Occipital lobe (tissue), 1 donor: ENCODE measurements at regions not wholly inside any gene's neighbourhood (a gene's known extent, or its start where the extent isn't known, plus 50 kb on each side); places are given as distances from the start of the nearest gene placed in this dataset.

ENCODE experiments used
- DNase-seq: peaks from one replicate; lab custom pipeline; 2025; lab: John Stamatoyannopoulos, UW

GRCh38 chr20:48278961-48279481 lies 493.7 kb upstream of the SULF2 start:
- no peak for DNase-seq

DNA sequence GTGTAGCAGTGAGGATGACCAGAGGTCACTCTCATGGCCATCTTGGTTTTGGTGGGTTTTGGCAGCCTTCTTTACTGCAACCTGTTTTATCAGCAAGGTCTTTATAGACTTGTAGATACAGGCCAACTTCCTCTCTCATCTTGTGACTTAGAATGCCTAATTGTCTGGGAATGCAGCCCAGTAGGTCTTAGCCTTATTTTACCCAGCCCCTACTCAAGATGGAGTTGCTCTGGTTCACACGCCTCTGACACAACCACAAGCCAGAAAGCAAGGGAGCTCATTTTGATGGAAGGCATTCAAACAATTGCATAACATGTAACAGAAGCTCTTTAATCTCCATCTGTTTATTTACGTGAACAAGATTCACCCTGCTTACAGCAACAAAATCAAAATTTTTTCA lies 492.0 kb upstream of the SULF2 start:
- DNase-seq, result no peak

DNA sequence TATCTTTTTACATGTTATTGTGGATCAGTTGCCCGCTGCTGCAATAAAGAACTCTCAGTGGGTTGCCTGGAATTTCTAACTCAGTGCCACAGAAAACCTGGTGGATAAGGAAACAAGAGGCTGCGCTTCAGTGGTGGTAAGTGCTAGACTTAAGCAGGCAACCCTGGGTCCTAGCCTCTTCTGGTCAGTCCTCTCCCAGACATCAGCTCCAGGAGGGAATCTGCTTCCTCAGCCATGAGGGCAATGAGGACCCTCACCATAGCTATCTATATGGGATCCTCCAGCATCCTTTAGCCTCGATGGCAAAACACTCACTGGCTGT lies 490.7 kb upstream of the SULF2 start:
- no peak for DNase-seq

DNA sequence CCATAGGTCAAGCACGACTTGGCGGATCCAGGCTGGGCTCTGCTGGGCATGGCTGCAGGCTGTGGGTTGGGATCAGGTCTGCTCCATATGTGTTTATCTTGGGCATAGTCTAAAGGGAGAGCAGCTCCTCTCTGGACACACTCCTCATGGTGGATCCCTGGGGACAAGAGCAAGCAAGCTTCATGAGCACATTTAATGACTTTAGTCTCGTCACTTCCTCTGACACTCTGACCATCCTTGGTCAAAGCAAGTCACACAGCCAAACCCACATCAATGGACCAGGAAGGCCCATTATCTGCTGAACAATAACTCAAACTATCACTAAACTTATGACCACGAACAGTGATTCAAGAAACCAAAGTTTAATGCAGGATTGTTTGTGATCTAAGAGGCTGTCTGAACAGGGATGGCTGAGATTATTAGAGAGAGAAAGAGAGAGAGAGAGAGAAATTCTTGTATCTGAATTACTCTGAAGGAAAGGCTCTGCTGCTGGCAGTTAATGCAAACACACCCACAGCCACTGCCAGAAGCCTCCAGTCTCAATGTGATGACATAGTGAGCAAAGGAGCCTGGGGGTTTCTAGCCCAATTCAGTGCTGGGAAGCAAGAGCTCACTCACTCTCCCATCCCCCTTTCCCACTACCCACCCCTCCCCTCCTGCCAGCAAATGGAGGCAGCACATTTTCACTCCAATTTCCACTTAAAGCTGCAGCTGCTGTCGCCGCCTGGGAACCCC lies 490.2 kb upstream of the SULF2 start:
- no peak for DNase-seq

- no peak for DNase-seq
Observed at GRCh38 chr20:48273843-48274242, 488.6 kb upstream of the SULF2 start.

DNA sequence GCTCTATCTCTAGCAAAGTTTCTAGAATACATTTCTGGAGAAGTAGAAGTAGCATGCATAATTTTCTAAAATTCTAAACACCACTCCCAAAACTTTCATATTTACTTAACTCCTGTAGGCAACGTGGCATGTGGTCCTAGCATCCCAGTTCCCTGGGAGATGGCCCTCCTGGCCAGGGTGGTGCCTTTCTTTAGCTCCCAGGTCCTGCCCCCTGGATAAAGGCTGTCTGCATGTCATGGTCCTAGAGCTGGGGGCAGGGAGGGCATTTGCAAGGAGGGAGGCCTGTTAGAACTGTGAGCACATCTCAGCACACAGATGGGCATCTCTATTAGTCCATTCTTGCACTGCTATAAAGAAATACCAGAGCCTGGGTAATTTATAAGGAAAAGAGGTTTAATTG lies 485.6 kb upstream of the SULF2 start:
- DNase-seq, result no peak

- DNase-seq, result no peak
Observed at GRCh38 chr20:48267860-48268633, 482.8 kb upstream of the SULF2 start.

- DNase-seq, result no peak
Observed at GRCh38 chr20:48266571-48266970, 481.3 kb upstream of the SULF2 start.

DNA sequence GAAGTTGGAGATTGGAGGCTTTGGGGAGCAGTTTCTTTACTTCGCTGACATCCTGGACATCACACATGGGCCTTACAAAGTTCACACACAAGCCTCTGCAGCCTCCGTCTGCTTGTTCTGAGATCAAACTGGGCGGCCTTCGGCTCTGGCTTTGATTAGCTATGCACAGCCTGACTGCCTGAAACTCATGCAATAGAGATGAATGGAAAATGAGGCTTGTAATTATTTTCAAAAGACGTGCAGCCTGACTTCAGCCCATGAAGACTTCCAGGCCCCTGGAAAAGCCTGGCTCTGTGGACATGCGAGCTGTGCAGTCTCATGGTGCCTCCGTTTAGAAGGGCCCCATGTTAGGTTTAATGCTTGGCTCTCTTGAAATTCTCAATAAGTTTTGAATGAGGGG lies 480.5 kb upstream of the SULF2 start:
- no peak for DNase-seq

GRCh38 chr20:48262955-48263354 lies 477.7 kb upstream of the SULF2 start:
- DNase-seq, result no peak

- DNase-seq, result no peak
Observed at GRCh38 chr20:48262466-48262865, 477.2 kb upstream of the SULF2 start.

- DNase-seq, result no peak
Observed at GRCh38 chr20:48261398-48261910, 476.2 kb upstream of the SULF2 start.

- DNase-seq, result no peak
Observed at GRCh38 chr20:48260129-48260756, 475.0 kb upstream of the SULF2 start.

GRCh38 chr20:48259456-48259855 lies 474.2 kb upstream of the SULF2 start:
- DNase-seq, result no peak

DNA sequence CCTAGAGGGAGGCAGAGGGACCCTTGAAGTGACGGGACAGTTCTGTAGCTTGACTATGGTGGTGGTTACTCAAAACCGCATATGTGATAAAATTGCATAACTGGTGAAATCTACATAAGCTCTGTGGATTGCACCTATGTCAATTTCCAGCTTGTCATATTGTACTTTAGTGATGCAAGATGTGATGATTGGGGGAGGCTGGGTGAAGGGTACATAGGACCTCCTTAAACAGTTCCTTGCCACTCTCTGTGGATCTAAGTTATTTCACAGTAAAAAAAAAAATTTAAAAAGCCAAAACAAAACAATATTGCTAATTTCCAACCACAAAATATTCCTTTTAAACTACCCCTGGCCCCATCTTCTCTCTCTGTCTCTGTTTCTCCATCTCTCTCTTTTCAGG lies 472.6 kb upstream of the SULF2 start:
- no peak for DNase-seq

DNA sequence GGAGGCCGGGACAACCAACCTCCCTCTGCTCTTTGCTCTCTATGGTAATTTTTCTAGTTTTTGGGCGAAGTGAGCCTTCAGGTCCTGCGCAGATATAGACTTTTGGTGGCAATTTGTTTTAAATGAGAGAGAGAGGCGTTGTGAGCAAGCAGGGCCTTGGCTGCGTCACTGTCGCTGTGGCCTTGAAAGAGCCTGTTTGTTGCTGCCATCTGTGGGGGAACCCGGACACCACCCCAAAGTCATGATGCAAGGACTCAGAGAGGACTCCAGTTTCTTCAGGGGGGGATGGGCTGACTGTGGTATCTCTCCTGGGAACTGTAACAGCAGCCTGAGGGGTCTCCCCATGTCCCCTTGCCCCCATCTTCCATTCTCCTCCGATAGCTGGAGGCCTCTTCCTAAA lies 462.7 kb upstream of the SULF2 start:
- DNase-seq, result no peak

- DNase-seq, result no peak
Observed at GRCh38 chr20:48246061-48246790, 460.9 kb upstream of the SULF2 start.

- no peak for DNase-seq
Observed at GRCh38 chr20:48242623-48243022, 457.3 kb upstream of the SULF2 start.

DNA sequence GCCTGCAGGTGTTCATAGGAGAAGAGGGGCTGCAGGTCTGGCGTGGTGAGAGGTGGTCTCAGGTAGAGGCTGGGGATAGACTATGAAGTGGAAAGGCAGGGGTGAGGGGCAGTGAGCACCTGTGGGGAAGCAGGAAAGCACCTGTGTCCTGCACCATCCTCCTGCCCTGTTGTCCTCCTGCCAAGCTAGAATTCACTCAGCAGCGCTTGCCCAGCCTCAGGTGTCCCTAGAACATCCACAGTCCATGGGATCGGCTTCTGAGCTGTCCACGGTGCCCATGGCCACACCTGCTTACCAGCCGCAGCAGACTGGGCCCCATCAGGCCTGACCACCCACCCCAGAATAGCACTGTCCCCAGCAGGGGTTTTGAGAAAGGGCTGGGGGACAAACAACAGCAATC lies 456.2 kb upstream of the SULF2 start:
- no peak for DNase-seq

GRCh38 chr20:48238781-48239180 lies 453.5 kb upstream of the SULF2 start:
- no peak for DNase-seq

DNA sequence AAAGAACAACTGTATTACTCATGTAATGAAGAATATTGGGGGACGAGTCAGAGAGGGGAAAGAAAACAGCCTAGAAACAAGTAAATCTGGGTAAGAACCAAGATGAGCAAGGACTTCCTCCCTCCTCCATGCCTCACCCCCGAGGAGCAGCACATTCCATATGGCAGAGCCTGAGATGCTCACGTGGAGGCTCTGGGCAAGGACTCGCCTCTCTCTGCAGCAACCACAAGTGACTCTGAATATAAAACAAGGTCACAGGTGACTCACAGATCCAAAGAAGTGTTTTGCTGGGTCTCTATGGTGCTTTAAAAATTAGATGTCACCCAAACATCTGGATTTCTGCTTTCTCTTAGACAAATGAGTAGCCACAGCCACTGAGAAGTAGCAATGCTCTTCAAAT lies 453.0 kb upstream of the SULF2 start:
- no peak for DNase-seq
